Suprapubic skin (tissue), 3 donors: ENCODE measurements at regions not wholly inside any gene's neighbourhood (a gene's known extent, or its start where the extent isn't known, plus 50 kb on each side); places are given as distances from the start of the nearest gene placed in this dataset.

Source experiments
- CTCF ChIP-seq, 2 donors: fragments of 200-600 bp in 1 of 2; fragments of 450-650 bp in 1 of 2; sonication (generic) in 1 of 2; IDR thresholded peaks; one replicate each; pipeline ENCODE4 v1.5.1; 2016 to 2019; ENCODE audit warnings: antibody characterized with exemption in 2 of 2, mild to moderate bottlenecking in 1 of 2, moderate library complexity in 1 of 2
- POLR2A ChIP-seq, 2 donors: fragments of 450-650 bp; IDR thresholded peaks; one replicate each; pipeline ENCODE4 v1.6.1; 2017; ENCODE audit warnings: antibody characterized with exemption in 2 of 2, mild to moderate bottlenecking in 2 of 2, moderate library complexity in 2 of 2

GRCh38 chr5:4868140-4868735, 271.9 kb upstream of the ADAMTS16 start:
- peak; percentile 17 to 68 for TF ChIP-seq CTCF (IDR thresholded peaks at IDR 0.05)
- no peak for TF ChIP-seq POLR2A (IDR thresholded peaks at IDR 0.05)
